T-helper 17 cell (primary cell): ENCODE measurements at regions not wholly inside any gene's neighbourhood (a gene's known extent, or its start where the extent isn't known, plus 50 kb on each side); places are given as distances from the start of the nearest gene placed in this dataset.
"Not testable (repeated sequence)": the region's sequence is repeated elsewhere in the genome, so short reads cannot be mapped to it uniquely, and the experiment has no call there.

ENCODE experiments used
- ATAC-seq: fragments of 150-1000 bp; cut with Tn5 transposase; 2 replicates; pipeline ENCODE4 v1.10.0; 2021; ENCODE audit warnings: mild to moderate bottlenecking, moderate library complexity
- DNase-seq, 3 donors: peaks; one replicate each; pipeline versions ENCODE4 v3.0.0 to v3.0.0-alpha.2; 2020 to 2021
- H3K9me3 ChIP-seq: one replicate; pipeline ENCODE4 v1.7.0; 2013; ENCODE audit warnings: low read length, mild to moderate bottlenecking; ENCODE audit not compliant: control insufficient read depth, poor library complexity, severe bottlenecking
- H3K27ac Mint-ChIP-seq: one replicate; pipeline ENCODE4 v1.8.0; 2022; ENCODE audit warnings: mild to moderate bottlenecking, moderate library complexity, mixed read lengths
- H3K27me3 Mint-ChIP-seq: one replicate; pipeline ENCODE4 v1.8.0; 2022; ENCODE audit warnings: mixed read lengths
- H3K36me3 Mint-ChIP-seq: one replicate; pipeline ENCODE4 v1.8.0; 2022; ENCODE audit warnings: low read depth, mixed read lengths
- H3K4me1 Mint-ChIP-seq: one replicate; pipeline ENCODE4 v1.8.0; 2022; ENCODE audit warnings: mild to moderate bottlenecking, mixed read lengths
- H3K4me3 Mint-ChIP-seq: one replicate; pipeline ENCODE4 v1.8.0; 2022; ENCODE audit warnings: mild to moderate bottlenecking, moderate library complexity, mixed read lengths

DNA sequence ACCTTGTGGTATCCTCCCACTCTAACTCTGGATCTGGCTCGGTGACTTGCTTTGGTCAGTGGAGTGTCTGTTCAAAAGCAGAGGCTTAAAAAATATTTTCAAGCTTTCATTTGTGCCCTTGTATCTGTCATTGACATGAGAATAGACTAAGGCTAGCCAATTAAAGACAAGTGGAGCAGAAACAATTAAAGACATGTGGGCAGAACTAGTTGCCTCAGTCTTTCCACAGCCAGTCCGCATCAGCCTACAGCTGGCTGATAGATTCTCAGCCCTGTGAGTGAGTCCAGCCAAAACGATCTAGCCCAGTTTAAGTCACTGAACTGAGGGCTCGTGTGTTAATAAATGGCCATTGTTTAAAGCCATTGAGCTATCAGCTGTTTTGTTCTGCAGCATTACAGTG, 185.2 kb upstream of the DGKB start:
- no peak overlapping the region for H3K4me3 Mint-ChIP-seq
- H3K27me3 Mint-ChIP-seq: no peaks in the 10 kb centered on the region
- ATAC-seq (no peak), DNase-seq (no peak)
- H3K36me3 Mint-ChIP-seq: no peaks in the 10 kb centered on the region
- no peaks in the 10 kb centered on the region for H3K4me1 Mint-ChIP-seq
- no peaks in the 10 kb centered on the region for H3K9me3 ChIP-seq
- H3K27ac Mint-ChIP-seq: no peak overlapping the region

DNA sequence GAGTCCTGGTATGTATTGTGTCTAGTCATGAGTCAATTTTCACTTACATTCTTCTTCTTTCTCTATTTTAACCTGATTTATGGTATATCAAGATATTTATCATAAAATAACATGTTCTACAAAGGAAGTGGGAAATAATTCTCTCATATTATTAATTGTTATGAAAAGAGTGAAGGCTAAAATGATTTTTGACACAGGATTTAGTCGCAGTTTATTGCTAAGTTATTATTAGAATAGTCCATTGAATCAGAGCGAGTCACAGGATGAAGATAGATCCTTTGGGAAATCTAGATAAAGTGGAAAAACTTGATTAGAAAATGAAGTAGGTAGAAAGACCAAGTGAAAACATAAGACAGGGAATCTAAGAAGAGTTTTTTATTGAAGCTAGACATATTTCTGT, 184.3 kb upstream of the DGKB start:
- DNase-seq (no peak), ATAC-seq (no peak)
- Mint-ChIP-seq H3K27me3 (no peaks in the 10 kb centered on the region), H3K4me3 (no peak overlapping the region), H3K4me1 (no peaks in the 10 kb centered on the region), H3K27ac (no peak overlapping the region), H3K36me3 (no peaks in the 10 kb centered on the region)
- H3K9me3 ChIP-seq: no peaks in the 10 kb centered on the region

DNA sequence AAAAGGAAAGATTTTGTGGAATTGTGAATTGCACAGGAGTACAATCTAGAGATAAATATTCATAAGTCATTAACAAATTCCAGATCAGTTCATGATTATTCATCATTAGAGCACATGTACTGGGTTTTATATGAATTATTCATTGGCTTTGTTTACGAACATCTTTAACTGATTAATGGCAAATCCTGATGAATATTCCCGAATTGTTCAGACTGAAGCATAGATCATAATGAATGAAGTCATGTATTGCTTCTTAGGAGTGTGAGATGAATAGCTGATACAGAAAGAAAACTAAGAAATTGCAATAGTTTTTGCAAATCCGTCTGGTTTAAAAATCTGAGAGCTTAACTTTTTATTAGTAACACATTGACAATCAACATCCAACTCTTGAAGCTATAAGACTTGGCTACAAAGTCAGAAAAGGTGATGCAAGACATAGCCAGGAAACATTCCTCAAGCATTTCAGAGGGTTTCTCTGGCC, 183.6 kb upstream of the DGKB start:
- ATAC-seq: no peak
- Mint-ChIP-seq H3K4me1 (no peaks in the 10 kb centered on the region), H3K27ac (no peak overlapping the region), H3K4me3 (no peak overlapping the region), H3K36me3 (no peaks in the 10 kb centered on the region), H3K27me3 (no peaks in the 10 kb centered on the region)
- no peaks in the 10 kb centered on the region for H3K9me3 ChIP-seq
- DNase-seq: no peak

GRCh38 chr7:15085366-15085765, 182.8 kb upstream of the DGKB start:
- Mint-ChIP-seq H3K27me3 (no peaks in the 10 kb centered on the region), H3K4me1 (no peaks in the 10 kb centered on the region), H3K4me3 (no peak overlapping the region), H3K27ac (no peak overlapping the region), H3K36me3 (no peaks in the 10 kb centered on the region)
- H3K9me3 ChIP-seq: no peaks in the 10 kb centered on the region
- DNase-seq (no peak), ATAC-seq (no peak)

DNA sequence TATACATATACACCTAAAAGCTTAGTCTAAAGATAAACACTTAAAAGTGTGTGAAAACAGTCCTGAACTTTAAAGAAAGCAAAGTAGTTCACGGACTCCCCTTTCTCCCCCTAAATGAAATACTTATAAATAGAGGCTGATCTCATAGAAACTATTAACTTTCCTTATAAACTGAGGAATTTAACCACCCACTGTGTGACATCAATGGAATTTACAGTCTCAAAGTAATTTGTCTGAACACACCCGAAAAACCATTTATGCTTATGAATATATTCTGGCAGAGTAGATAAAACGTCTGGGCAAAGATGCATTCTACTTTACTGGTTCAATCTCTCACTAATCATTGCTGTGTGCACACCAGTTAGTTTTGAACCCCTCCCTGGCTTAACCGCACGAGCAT, 181.8 kb upstream of the DGKB start:
- Mint-ChIP-seq H3K36me3 (no peaks in the 10 kb centered on the region), H3K4me1 (no peaks in the 10 kb centered on the region), H3K27ac (no peak overlapping the region), H3K4me3 (no peak overlapping the region), H3K27me3 (no peaks in the 10 kb centered on the region)
- no peak for ATAC-seq
- no peak for DNase-seq
- no peaks in the 10 kb centered on the region for H3K9me3 ChIP-seq

- no peaks in the 10 kb centered on the region for H3K27me3 Mint-ChIP-seq
- no peak for ATAC-seq
- H3K4me3 Mint-ChIP-seq: no peak overlapping the region
- H3K36me3 Mint-ChIP-seq: no peaks in the 10 kb centered on the region
- no peaks in the 10 kb centered on the region for H3K9me3 ChIP-seq
- no peak overlapping the region for H3K27ac Mint-ChIP-seq
- DNase-seq: no peak
- H3K4me1 Mint-ChIP-seq: no peaks in the 10 kb centered on the region
Measured at GRCh38 chr7:15081891-15082290, 179.3 kb upstream of the DGKB start.

- no peak overlapping the region for H3K4me3 Mint-ChIP-seq
- H3K27ac Mint-ChIP-seq: no peak overlapping the region
- no peaks in the 10 kb centered on the region for H3K4me1 Mint-ChIP-seq
- DNase-seq (no peak), ATAC-seq (no peak)
- H3K9me3 ChIP-seq: no peaks in the 10 kb centered on the region
- no peaks in the 10 kb centered on the region for H3K36me3 Mint-ChIP-seq
- no peaks in the 10 kb centered on the region for H3K27me3 Mint-ChIP-seq
Measured at GRCh38 chr7:15073301-15073700, 170.8 kb upstream of the DGKB start.

GRCh38 chr7:15068324-15068723, 165.8 kb upstream of the DGKB start:
- ATAC-seq (no peak), DNase-seq (no peak)
- H3K9me3 ChIP-seq: no peaks in the 10 kb centered on the region
- Mint-ChIP-seq H3K36me3 (no peaks in the 10 kb centered on the region), H3K4me1 (no peaks in the 10 kb centered on the region), H3K4me3 (no peak overlapping the region), H3K27ac (no peak overlapping the region), H3K27me3 (no peaks in the 10 kb centered on the region)

- H3K4me3 Mint-ChIP-seq: no peak overlapping the region
- no peak overlapping the region for H3K27ac Mint-ChIP-seq
- ATAC-seq (no peak), DNase-seq (no peak)
- no peaks in the 10 kb centered on the region for H3K4me1 Mint-ChIP-seq
- H3K36me3 Mint-ChIP-seq: no peaks in the 10 kb centered on the region
- no peaks in the 10 kb centered on the region for H3K27me3 Mint-ChIP-seq
- no peaks in the 10 kb centered on the region for H3K9me3 ChIP-seq
Measured at GRCh38 chr7:15057272-15057671, 154.7 kb upstream of the DGKB start.

- not testable (repeated sequence) for H3K9me3 ChIP-seq, H3K27ac Mint-ChIP-seq, H3K4me3 Mint-ChIP-seq, H3K36me3 Mint-ChIP-seq, H3K27me3 Mint-ChIP-seq, H3K4me1 Mint-ChIP-seq, ATAC-seq, DNase-seq
Measured at GRCh38 chr7:15054304-15054703, 151.8 kb upstream of the DGKB start.

DNA sequence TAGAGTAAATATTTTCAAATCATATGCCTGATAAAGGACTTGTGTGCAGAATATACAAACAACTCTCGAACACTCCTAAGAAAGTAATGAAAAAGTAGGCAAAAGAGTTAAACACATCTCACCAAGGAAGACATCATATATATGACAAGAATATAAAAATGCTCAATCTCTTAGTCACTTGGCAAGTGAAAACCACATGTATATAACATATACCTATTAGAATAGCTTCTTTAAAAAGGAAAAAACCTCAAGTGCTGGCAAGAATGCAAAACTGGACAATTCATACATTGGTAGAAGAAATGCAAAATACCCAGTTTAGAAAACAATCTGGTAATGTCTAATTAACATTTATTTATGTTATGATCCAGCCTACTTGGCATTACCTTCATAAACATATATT, 146.6 kb upstream of the DGKB start:
- Mint-ChIP-seq H3K27me3 (no peaks in the 10 kb centered on the region), H3K36me3 (no peaks in the 10 kb centered on the region), H3K4me1 (no peaks in the 10 kb centered on the region), H3K27ac (no peak overlapping the region), H3K4me3 (no peak overlapping the region)
- DNase-seq (no peak), ATAC-seq (no peak)
- no peaks in the 10 kb centered on the region for H3K9me3 ChIP-seq

GRCh38 chr7:15046861-15047260, 144.3 kb upstream of the DGKB start:
- Mint-ChIP-seq H3K36me3 (no peaks in the 10 kb centered on the region), H3K4me3 (no peak overlapping the region)

GRCh38 chr7:15043931-15044330, 141.4 kb upstream of the DGKB start:
- H3K36me3 Mint-ChIP-seq: no peaks in the 10 kb centered on the region
- H3K9me3 ChIP-seq: no peaks in the 10 kb centered on the region
- no peak overlapping the region for H3K4me3 Mint-ChIP-seq
- ATAC-seq (no peak), DNase-seq (no peak)
- H3K27me3 Mint-ChIP-seq: no peaks in the 10 kb centered on the region
- no peak overlapping the region for H3K27ac Mint-ChIP-seq
- H3K4me1 Mint-ChIP-seq: no peaks in the 10 kb centered on the region

More at GRCh38 chr7:15046861-15047260, 144.3 kb upstream of the DGKB start:
- Mint-ChIP-seq H3K27me3 (no peaks in the 10 kb centered on the region), H3K4me1 (no peaks in the 10 kb centered on the region), H3K27ac (no peak overlapping the region)
- DNase-seq (no peak), ATAC-seq (no peak)
- H3K9me3 ChIP-seq: no peaks in the 10 kb centered on the region

- H3K9me3 ChIP-seq: no peaks in the 10 kb centered on the region
- H3K36me3 Mint-ChIP-seq: no peaks in the 10 kb centered on the region
- H3K4me3 Mint-ChIP-seq: no peak overlapping the region
- ATAC-seq (no peak), DNase-seq (no peak)
- no peak overlapping the region for H3K27ac Mint-ChIP-seq
- no peaks in the 10 kb centered on the region for H3K4me1 Mint-ChIP-seq
- H3K27me3 Mint-ChIP-seq: no peaks in the 10 kb centered on the region
Measured at GRCh38 chr7:15042285-15043065, 139.9 kb upstream of the DGKB start.
